ENCODE measurements at regions not wholly inside any gene's neighbourhood (a gene's known extent, or its start where the extent isn't known, plus 50 kb on each side); places are given as distances from the start of the nearest gene placed in this dataset.
A peak's percentile ranks its signal among the peaks of the same experiment; 100 is the strongest.
"Not testable (repeated sequence)": the region's sequence is repeated elsewhere in the genome, so short reads cannot be mapped to it uniquely, and the experiment has no call there.

GRCh38 chr15:70523616-70524015, 239.7 kb downstream of the UACA start:
- DNase-seq (ENCODE audit: low spot score) = no peak

- DNase-seq (ENCODE audit: low spot score) = no peak
Measured at GRCh38 chr15:70523192-70523591, 240.2 kb downstream of the UACA start.

GRCh38 chr15:70522323-70522966, 240.9 kb downstream of the UACA start:
- DNase-seq (ENCODE audit: low spot score) = no peak

- no peak for DNase-seq (ENCODE audit: low spot score)
Measured at GRCh38 chr15:70521576-70522322, 241.6 kb downstream of the UACA start.

- no peak for DNase-seq (ENCODE audit: low spot score)
Measured at GRCh38 chr15:70519616-70520015, 243.7 kb downstream of the UACA start.

GRCh38 chr15:70519004-70519365, 244.4 kb downstream of the UACA start:
- DNase-seq (ENCODE audit: low spot score) = no peak

- no peak for DNase-seq (ENCODE audit: low spot score)
Measured at GRCh38 chr15:70518201-70519003, 245.0 kb downstream of the UACA start.

GRCh38 chr15:70517194-70517590, 246.2 kb downstream of the UACA start:
- no peak for DNase-seq (ENCODE audit: low spot score)

- DNase-seq (ENCODE audit: low spot score) = no peak
Measured at GRCh38 chr15:70516408-70517193, 246.8 kb downstream of the UACA start.

- no peak for DNase-seq (ENCODE audit: low spot score)
Measured at GRCh38 chr15:70514251-70514650, 249.1 kb downstream of the UACA start.

GRCh38 chr15:70513819-70514218, 249.5 kb downstream of the UACA start:
- DNase-seq (ENCODE audit: low spot score) = peak; percentile 65

GRCh38 chr15:70512772-70513362, 250.5 kb downstream of the UACA start:
- DNase-seq (ENCODE audit: low spot score) = no peak

- not testable (repeated sequence) for DNase-seq (ENCODE audit: low spot score)
Measured at GRCh38 chr15:70511972-70512587, 251.3 kb downstream of the UACA start.

GRCh38 chr15:70510433-70510832, 252.9 kb downstream of the UACA start:
- no peak for DNase-seq (ENCODE audit: low spot score)

- DNase-seq (ENCODE audit: low spot score) = no peak
Measured at GRCh38 chr15:70509731-70510143, 253.6 kb downstream of the UACA start.

GRCh38 chr15:70509282-70509662, 254.1 kb downstream of the UACA start:
- DNase-seq (ENCODE audit: low spot score) = peak; percentile 67

GRCh38 chr15:70508561-70509281, 254.6 kb downstream of the UACA start:
- DNase-seq (ENCODE audit: low spot score) = peak; percentile 82

- peak; percentile 76 for DNase-seq (ENCODE audit: low spot score)
Measured at GRCh38 chr15:70507772-70508371, 255.5 kb downstream of the UACA start.

GRCh38 chr15:70505936-70506912, 257.1 kb downstream of the UACA start:
- DNase-seq (ENCODE audit: low spot score) = no peak
